HG02571 (cell line): ENCODE measurements at regions not wholly inside any gene's neighbourhood (a gene's known extent, or its start where the extent isn't known, plus 50 kb on each side); places are given as distances from the start of the nearest gene placed in this dataset.
"Not testable (repeated sequence)": the region's sequence is repeated elsewhere in the genome, so short reads cannot be mapped to it uniquely, and the experiment has no call there.

Experiments
- ATAC-seq: cut with Tn5 transposase; IDR thresholded peaks from one replicate; pipeline ENCODE4 v1.9.1; 2021; ENCODE audit warnings: mild to moderate bottlenecking, moderate library complexity; ENCODE audit not compliant: unreplicated experiment

DNA sequence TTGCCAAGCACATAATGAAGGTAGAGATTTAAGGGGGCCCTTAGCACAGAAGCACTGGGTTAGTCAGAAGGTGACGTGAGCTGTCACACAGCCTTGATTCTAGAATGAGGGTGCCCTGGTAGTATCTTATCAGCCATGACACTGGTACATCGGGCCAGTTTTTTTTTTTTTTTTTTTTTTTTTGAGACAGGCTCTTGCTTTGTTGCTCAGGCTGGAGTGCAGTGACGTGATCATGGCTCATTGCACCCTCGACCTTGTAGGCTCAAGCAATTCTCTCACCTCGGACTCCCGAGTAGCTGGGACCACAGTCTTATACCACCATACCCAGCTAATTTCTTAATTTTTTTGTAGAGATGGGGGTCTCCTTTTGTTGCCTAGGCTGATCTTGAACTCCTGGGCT is 872.6 kb upstream of the DEFB115 start:
- not testable (repeated sequence) for ATAC-seq

DNA sequence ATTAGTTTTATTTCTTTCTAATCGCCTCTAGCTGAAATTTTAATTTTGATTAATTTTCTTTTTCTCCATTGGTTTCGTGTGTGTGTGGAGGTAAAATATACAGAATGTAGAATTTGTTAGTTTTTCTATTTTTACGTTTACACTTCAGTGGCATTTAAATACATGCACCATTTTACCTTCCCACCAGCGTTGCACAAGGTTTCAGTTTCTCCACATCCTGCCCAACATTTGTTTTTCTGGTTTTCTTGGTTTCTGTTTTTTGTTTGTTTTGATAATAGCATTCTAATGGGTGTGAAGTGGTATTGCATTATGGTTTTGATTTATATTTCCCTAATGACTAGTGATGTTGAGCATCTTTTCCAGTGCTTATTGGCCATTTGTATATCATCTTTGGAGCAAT is 871.4 kb upstream of the DEFB115 start:
- ATAC-seq: not testable (repeated sequence)

DNA sequence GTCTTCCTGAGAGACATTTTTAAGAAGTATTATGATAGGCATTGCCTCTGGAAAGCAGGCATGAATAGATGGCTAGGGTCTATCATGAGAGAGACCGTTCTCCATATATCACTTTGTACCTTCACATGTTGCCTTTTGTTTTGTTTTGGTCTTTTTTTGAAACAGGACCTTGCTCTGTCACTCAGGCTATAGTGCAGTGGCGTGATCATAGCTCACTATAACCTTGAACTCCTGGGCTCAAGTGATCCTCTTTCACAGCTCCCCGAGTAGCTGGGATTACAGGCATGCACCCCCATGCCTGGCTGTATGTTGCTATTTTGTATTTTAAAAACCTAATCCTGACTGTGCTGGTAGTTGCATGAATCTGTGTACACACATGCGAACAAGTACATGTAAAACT is 869.6 kb upstream of the DEFB115 start:
- ATAC-seq: not testable (repeated sequence)

DNA sequence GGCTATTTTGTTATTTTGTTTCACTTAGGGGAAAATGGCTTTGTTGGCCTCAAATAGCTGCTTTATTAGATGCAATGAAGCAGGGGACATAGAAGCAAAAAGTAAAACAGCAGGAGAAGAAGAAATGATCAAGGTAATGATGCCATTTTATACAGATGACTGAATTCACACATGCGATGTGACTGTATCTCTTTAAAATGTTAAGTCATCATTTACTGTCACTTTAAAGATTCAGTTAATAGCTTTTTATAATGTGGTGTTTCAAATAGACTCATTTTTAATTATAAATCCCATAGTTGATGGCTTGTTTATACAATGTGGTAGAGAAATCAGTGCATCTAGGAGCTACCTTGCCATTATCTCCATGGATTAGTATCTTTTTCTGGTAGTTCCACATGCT is 863.9 kb upstream of the DEFB115 start:
- ATAC-seq: not testable (repeated sequence)

DNA sequence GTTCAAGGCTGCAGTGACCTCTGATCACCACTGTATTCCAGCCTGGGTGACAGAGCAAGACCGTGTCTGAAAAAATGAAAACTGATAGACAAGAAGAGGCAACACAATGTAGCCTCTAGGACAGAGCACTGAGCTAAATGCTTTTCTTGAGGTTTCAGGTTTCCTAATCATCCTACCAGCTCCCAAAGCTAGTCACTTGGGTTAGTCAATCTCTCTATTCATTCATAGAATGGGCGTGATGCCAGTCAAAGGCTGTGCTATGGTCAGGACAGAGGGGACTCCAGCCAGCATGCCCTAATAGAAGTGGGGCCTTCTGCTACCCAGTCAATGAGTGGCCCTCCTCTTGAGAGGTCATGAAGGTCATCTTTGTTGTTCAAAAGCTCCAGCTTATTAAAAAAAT is 860.4 kb upstream of the DEFB115 start:
- ATAC-seq: not testable (repeated sequence)

DNA sequence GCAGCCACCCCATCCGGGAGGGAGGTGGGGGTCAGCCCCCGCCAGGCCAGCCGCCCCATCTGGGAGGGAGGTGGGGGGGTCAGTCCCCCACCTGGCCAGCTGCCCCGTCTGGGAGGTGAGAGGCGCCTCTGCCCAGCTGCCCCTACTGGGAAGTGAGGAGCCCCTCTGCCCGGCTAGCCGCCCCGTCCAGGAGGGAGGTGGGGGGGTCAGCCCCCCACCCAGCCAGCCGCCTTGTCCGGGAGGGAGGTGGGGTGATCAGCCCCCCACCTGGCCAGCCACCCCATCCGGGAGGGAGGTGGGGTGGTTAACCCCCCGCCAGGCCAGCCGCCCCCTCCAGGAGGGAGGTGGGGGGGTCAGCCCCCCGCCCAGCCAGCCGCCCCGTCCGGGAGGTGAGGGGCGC is 852.4 kb upstream of the DEFB115 start:
- ATAC-seq: not testable (repeated sequence)

DNA sequence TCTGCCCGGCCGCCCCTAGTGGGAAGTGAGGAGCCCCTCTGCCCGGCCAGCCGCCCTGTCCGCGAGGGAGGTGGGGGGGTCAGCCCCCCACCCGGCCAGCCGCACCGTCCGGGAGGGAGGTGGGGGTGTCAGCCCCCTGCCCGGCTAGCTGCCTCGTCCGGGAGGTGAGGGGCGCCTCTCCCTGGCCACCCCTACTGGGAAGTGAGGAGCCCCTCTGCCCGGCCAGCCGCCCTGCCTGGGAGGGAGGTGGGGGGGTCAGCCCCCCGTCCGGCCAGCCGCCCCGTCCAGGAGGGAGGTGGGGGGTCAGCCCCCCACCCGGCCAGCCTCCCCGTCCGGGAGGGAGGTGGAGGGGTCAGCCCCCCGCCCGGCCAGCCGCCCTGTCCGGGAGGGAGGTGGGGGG is 851.9 kb upstream of the DEFB115 start:
- ATAC-seq: not testable (repeated sequence)

DNA sequence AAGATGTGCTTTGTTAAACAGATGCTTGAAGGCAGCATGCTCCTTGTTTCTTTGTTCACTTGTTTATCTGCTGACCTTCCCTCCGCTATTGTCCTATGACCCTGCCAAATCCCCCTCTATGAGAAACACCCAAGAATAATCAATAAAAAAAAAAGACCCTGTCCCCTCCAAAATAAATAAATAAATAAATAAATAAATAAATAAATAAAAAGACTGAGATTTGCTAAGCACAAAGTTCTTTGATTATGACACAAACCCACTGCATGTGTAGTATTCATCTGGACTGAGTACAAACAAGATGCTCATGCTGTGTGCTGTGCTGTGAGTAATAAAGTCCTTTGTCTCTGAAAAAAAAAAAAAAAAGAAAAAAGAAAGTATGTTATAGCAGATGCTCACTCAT is 851.1 kb upstream of the DEFB115 start:
- ATAC-seq: not testable (repeated sequence)

DNA sequence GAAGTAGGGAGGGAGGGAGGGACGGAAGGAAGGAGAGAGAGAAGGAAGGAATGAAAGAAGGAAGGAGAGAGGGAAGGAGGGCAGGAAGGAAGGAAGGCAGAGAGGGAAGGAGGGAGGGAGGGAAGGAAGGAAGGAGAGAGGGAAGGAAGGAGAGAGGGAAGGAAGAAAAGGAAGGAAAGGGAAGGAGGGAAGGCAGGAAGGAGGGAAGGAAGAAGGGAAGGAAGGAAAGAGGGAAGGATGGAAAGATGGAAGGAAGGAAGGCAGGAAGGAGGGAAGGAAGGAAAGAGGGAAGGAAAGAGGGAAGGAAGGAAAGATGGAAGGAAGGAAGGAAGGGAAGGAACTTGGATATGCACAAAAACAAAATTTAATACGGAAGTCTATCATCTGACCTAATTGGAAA is 844.5 kb upstream of the DEFB115 start:
- no peak for ATAC-seq

DNA sequence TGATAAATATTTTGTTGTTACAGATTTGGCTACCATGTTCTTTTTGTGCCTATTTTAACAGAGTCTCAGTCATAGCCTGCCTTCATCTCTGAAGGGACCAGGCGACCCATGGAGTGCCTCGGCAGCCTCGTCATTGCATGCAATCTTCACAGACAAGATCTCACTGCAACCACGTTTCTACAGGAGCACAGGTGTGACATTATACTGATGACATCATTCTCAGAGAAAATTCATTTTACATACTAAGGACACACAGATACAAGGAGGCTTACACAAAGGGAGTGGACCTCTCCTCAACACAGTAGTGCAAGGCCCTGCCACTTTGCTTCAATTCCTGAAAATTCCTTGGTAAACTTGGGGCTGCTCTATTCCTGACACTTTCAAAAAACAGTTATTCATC is 840.1 kb upstream of the DEFB115 start:
- ATAC-seq: not testable (repeated sequence)

DNA sequence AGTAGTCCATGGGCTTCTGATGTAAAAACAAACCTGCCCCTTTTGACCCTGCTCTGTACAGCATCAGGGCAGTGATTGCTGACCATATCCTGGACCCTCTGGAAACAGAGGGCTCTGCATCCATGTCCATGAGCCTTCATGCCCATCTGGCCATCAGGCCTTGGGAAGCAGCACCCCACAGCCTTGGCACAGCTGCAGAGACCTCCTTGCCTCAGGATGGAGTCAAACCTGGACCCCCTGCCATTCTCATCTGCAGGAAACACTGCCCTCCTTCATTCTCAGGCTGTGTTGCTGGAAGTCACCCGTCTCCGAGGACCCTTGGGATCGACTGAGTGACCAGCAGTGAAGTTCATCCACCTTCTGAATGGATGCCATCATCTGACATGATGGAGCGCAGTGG is 839.1 kb upstream of the DEFB115 start:
- ATAC-seq: not testable (repeated sequence)

DNA sequence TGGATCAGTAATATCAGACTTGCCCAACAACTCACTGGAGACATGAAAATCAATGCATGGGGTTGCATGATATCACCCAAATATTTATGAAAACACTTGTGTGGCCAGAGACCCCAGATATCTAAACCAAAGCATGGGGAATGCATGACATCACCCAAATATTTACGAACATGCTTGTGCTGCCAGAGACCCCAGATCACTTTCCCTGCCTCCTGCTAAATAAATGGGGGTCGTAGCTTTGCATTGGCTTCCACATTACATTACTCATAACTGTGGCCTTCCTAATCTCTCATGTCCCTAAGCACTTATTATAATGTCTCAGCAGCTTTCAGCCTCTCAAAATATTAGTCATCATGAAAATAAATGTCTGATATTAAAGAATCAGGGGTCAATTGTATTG is 838.0 kb upstream of the DEFB115 start:
- ATAC-seq: no peak

DNA sequence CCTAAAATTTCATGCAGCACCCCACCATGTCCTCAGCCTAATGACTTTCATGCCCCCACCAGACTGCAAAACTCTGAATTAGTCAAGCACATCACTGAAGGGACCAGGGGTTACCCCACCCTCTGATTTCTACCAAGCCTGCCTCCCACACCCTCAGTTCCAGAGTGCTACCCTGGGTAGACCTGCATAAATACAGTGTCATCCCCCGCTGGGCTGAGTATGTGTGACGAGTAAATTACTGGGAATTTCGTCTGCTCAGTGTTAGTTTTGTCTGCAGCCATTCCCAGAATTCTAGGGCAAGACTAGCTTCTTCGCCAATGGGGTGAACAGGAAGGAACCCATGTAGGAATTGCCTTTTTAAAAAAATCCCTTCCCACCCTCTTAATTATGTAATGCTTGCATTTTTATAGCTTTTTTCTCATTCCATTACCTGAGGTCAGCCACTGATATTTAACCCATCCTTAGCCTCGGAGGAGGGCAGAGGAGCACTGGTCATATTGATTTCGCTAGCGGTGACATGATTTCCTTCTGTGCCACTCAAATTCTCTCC is 837.5 kb upstream of the DEFB115 start:
- not testable (repeated sequence) for ATAC-seq
